Neural cell (in vitro differentiated cells): ENCODE measurements at regions not wholly inside any gene's neighbourhood (a gene's known extent, or its start where the extent isn't known, plus 50 kb on each side); places are given as distances from the start of the nearest gene placed in this dataset.

ENCODE experiments used
- H2AFZ ChIP-seq: fragments of 200-600, 300-800 bp; sonication (generic), shearing (Covaris generic); 2 replicates; pipeline ENCODE4 v1.6.0; 2014; ENCODE audit warnings: low read depth, mild to moderate bottlenecking, antibody characterized with exemption, low read length, moderate library complexity
- H3F3A ChIP-seq: fragments of 200-600 bp; shearing (Covaris generic); 2 replicates; pipeline ENCODE4 v1.6.1; 2016; ENCODE audit warnings: mild to moderate bottlenecking, moderate library complexity, mixed read lengths, antibody characterized with exemption, low read length; ENCODE audit not compliant: insufficient read depth, poor library complexity, severe bottlenecking
- H3K27ac ChIP-seq: fragments of 200-600, 300-800 bp; sonication (generic), shearing (Covaris generic); 2 replicates; pipeline ENCODE4 v1.5.1; 2014; ENCODE audit warnings: mild to moderate bottlenecking, low read length, moderate library complexity
- H3K27me3 ChIP-seq: fragments of 300-800, 200-600 bp; sonication (generic), shearing (Covaris generic); 2 replicates; pipeline ENCODE4 v1.6.0; 2014; ENCODE audit warnings: mild to moderate bottlenecking, low read depth, low read length, moderate library complexity; ENCODE audit not compliant: insufficient read depth
- H3K36me3 ChIP-seq: fragments of 300-800, 200-600 bp; sonication (generic), shearing (Covaris generic); 2 replicates; pipeline ENCODE4 v1.5.1; 2014; ENCODE audit warnings: mild to moderate bottlenecking, antibody characterized with exemption, low read length, moderate library complexity; ENCODE audit not compliant: insufficient read depth
- H3K4me2 ChIP-seq: fragments of 300-800, 200-600 bp; sonication (generic), shearing (Covaris generic); 2 replicates; pipeline ENCODE4 v1.6.0; 2014; ENCODE audit warnings: mild to moderate bottlenecking, low read length
- H3K4me3 ChIP-seq: fragments of 300-800, 200-600 bp; sonication (generic), shearing (Covaris generic); 2 replicates; pipeline ENCODE4 v1.5.1; 2014; ENCODE audit warnings: mild to moderate bottlenecking, low read length, moderate library complexity
- H3K79me2 ChIP-seq: fragments of 200-600 bp; shearing (Covaris generic); replicated peaks from 2 replicates; pipeline ENCODE4 v1.6.0; 2014; ENCODE audit warnings: mild to moderate bottlenecking, low read length, moderate library complexity; ENCODE audit not compliant: insufficient read depth
- H3K9ac ChIP-seq: fragments of 300-800, 200-600 bp; sonication (generic), shearing (Covaris generic); 2 replicates; pipeline ENCODE4 v1.6.1; 2016; ENCODE audit warnings: mild to moderate bottlenecking, low read length, mixed read lengths
- H3K9me2 ChIP-seq: fragments of 200-600 bp; shearing (Covaris generic); 2 replicates; pipeline ENCODE4 v1.6.1; 2016; ENCODE audit warnings: mild to moderate bottlenecking, low read length, mixed read lengths; ENCODE audit not compliant: insufficient read depth
- H3K9me3 ChIP-seq: fragments of 200-600, 300-800 bp; sonication (generic), shearing (Covaris generic); 2 replicates; pipeline ENCODE4 v1.6.1; 2016; ENCODE audit warnings: mild to moderate bottlenecking, mixed run types, low read length, moderate library complexity, mixed read lengths
- H4K20me1 ChIP-seq: fragments of 200-600 bp; shearing (Covaris generic); 2 replicates; pipeline ENCODE4 v1.6.1; 2016; ENCODE audit warnings: mild to moderate bottlenecking, mixed run types; ENCODE audit not compliant: insufficient read depth
- CTCF ChIP-seq: fragments of 450-650 bp; IDR thresholded peaks from 2 replicates; pipeline ENCODE4 v1.5.1; 2014; ENCODE audit warnings: antibody characterized with exemption, mild to moderate bottlenecking, moderate library complexity; ENCODE audit not compliant: poor library complexity, severe bottlenecking
- EP300 ChIP-seq: fragments of 450-650 bp; conservative IDR thresholded peaks from 2 replicates; pipeline ENCODE4 v1.6.1; 2014; ENCODE audit warnings: antibody characterized with exemption, mild to moderate bottlenecking, moderate library complexity; ENCODE audit not compliant: poor library complexity, severe bottlenecking
- EZH2 ChIP-seq: fragments of 200-600, 300-800 bp; shearing (Covaris generic), sonication (generic); IDR thresholded peaks from 2 replicates; pipeline ENCODE4 v1.6.1; 2014; ENCODE audit warnings: antibody characterized with exemption, low read length, borderline replicate concordance, mild to moderate bottlenecking; ENCODE audit not compliant: insufficient read depth, poor library complexity, severe bottlenecking
- MXI1 ChIP-seq: fragments of 450-650 bp; conservative IDR thresholded peaks from 2 replicates; pipeline ENCODE4 v1.6.1; 2014; ENCODE audit warnings: antibody characterized with exemption, mild to moderate bottlenecking; ENCODE audit not compliant: poor library complexity, severe bottlenecking
- POLR2AphosphoS5 ChIP-seq: IDR thresholded peaks from 2 replicates; pipeline ENCODE4 v1.6.1; 2012
- RAD21 ChIP-seq: fragments of 450-650 bp; conservative IDR thresholded peaks from 2 replicates; pipeline ENCODE4 v1.6.1; 2014; ENCODE audit warnings: antibody characterized with exemption, mild to moderate bottlenecking, moderate library complexity
- REST ChIP-seq: IDR thresholded peaks from 2 replicates; pipeline ENCODE4 v1.6.1; 2012; ENCODE audit warnings: borderline replicate concordance

- no peaks in the 10 kb centered on the region for H3K36me3 ChIP-seq
- no peak overlapping the region for H2AFZ ChIP-seq
- no peak overlapping the region for H3K4me3 ChIP-seq
- TF ChIP-seq REST: no peak
- no peak for TF ChIP-seq MXI1
- TF ChIP-seq POLR2AphosphoS5: no peak
- TF ChIP-seq EZH2: no peak
- no peak overlapping the region for H3K9ac ChIP-seq
- H3F3A ChIP-seq: no peaks in the 10 kb centered on the region
- H4K20me1 ChIP-seq: no peaks in the 10 kb centered on the region
- no peaks in the 10 kb centered on the region for H3K9me2 ChIP-seq
- no peak overlapping the region for H3K4me2 ChIP-seq
- no peak overlapping the region for H3K27ac ChIP-seq
- H3K27me3 ChIP-seq: no peaks in the 10 kb centered on the region
- no peaks in the 10 kb centered on the region for H3K79me2 ChIP-seq
- H3K9me3 ChIP-seq: no peaks in the 10 kb centered on the region
Observed at GRCh38 chr5:158397278-158397677, 538.3 kb upstream of the CLINT1 start.

GRCh38 chr5:158394102-158394501, 535.2 kb upstream of the CLINT1 start:
- H3K27ac ChIP-seq: no peak overlapping the region
- no peak overlapping the region for H2AFZ ChIP-seq
- no peak overlapping the region for H3K4me2 ChIP-seq
- H3K9ac ChIP-seq: no peak overlapping the region
- no peaks in the 10 kb centered on the region for H3K79me2 ChIP-seq
- H4K20me1 ChIP-seq: no peaks in the 10 kb centered on the region
- TF ChIP-seq RAD21 (no peak), MXI1 (no peak), EP300 (no peak), CTCF (no peak), POLR2AphosphoS5 (no peak), REST (no peak), EZH2 (no peak)
- no peaks in the 10 kb centered on the region for H3K9me3 ChIP-seq
- H3K4me3 ChIP-seq: no peak overlapping the region
- no peaks in the 10 kb centered on the region for H3F3A ChIP-seq
- no peaks in the 10 kb centered on the region for H3K9me2 ChIP-seq
- H3K27me3 ChIP-seq: no peaks in the 10 kb centered on the region
- H3K36me3 ChIP-seq: no peaks in the 10 kb centered on the region
